SK-N-SH (cell line): ENCODE measurements at regions not wholly inside any gene's neighbourhood (a gene's known extent, or its start where the extent isn't known, plus 50 kb on each side); places are given as distances from the start of the nearest gene placed in this dataset.

Experiments
- CHD2 ChIP-seq: fragments of 150-350 bp; IDR thresholded peaks from 2 replicates; pipeline ENCODE4 v1.6.1; 2018; ENCODE audit warnings: low read length; ENCODE audit not compliant: partially characterized antibody
- EP300 ChIP-seq, 2 experiments: IDR thresholded peaks; 2 replicates each; pipeline versions ENCODE4 v1.4.0 to v1.6.1; 2012; ENCODE audit warnings: borderline replicate concordance in 1 of 2, low read depth in 1 of 2, low read length in 1 of 2
- GABPA ChIP-seq: IDR thresholded peaks from 2 replicates; pipeline ENCODE4 v1.4.0; 2012; ENCODE audit warnings: low read depth, mild to moderate bottlenecking
- NFIC ChIP-seq: IDR thresholded peaks from 2 replicates; pipeline ENCODE4 v1.4.0; 2012; ENCODE audit warnings: borderline replicate concordance
- RCOR1 ChIP-seq: fragments of 150-350 bp; IDR thresholded peaks from 2 replicates; pipeline ENCODE4 v1.6.1; 2017; ENCODE audit warnings: antibody characterized with exemption, low read length
- RFX5 ChIP-seq: IDR thresholded peaks from 2 replicates; pipeline ENCODE4 v1.6.1; 2012; ENCODE audit warnings: mild to moderate bottlenecking, improper control_type of control experiment, low read length
- SMC3 ChIP-seq: IDR thresholded peaks from 2 replicates; pipeline ENCODE4 v1.6.1; 2012; ENCODE audit warnings: low read depth, low read length, improper control_type of control experiment
- TAF1 ChIP-seq: IDR thresholded peaks from 2 replicates; pipeline ENCODE4 v1.6.1; 2012; ENCODE audit warnings: low read depth, mild to moderate bottlenecking, low read length, moderate library complexity, borderline replicate concordance
- TF ChIP-seq, protein P1 (sequence below): fragments of 200-600 bp; sonication (generic); IDR thresholded peaks from 2 replicates; pipeline ENCODE4 v1.6.1; 2017; ENCODE audit warnings: antibody characterized with exemption, mild to moderate bottlenecking, moderate library complexity
- TF ChIP-seq, protein P2 (sequence below): fragments of 150-350 bp; IDR thresholded peaks from 2 replicates; pipeline ENCODE4 v1.6.1; 2017; ENCODE audit warnings: antibody characterized with exemption, low read length, low read depth, borderline replicate concordance

DNA sequence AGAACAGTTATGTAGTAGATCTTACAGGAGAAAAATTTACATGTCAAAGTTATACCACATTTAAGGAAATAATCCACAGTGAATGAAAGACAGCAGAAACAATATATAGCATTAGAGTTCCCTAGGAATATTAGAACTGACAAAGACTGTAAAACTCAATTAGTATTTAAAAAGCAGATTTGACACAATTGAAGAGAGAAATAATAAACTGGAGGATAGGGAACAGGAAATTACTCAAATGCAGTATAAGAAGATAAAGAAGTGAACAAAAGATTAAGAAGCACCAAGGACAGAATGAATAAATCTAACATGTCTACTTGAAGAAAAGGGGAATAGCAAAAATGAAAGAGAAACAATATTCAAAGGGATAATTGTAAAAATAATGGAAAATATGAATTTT lies 132.6 kb upstream of the CHRNA7 start:
- TF ChIP-seq, protein P1, sequence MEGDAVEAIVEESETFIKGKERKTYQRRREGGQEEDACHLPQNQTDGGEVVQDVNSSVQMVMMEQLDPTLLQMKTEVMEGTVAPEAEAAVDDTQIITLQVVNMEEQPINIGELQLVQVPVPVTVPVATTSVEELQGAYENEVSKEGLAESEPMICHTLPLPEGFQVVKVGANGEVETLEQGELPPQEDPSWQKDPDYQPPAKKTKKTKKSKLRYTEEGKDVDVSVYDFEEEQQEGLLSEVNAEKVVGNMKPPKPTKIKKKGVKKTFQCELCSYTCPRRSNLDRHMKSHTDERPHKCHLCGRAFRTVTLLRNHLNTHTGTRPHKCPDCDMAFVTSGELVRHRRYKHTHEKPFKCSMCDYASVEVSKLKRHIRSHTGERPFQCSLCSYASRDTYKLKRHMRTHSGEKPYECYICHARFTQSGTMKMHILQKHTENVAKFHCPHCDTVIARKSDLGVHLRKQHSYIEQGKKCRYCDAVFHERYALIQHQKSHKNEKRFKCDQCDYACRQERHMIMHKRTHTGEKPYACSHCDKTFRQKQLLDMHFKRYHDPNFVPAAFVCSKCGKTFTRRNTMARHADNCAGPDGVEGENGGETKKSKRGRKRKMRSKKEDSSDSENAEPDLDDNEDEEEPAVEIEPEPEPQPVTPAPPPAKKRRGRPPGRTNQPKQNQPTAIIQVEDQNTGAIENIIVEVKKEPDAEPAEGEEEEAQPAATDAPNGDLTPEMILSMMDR: no peak
- TF ChIP-seq RFX5 (no peak), EP300 (IDR thresholded peaks at IDR 0.05; ENCODE audit: borderline replicate concordance in 1 of 2, low read depth in 1 of 2, low read length in 1 of 2) (no peak), TAF1 (no peak), GABPA (no peak), SMC3 (no peak), RCOR1 (no peak), CHD2 (no peak), NFIC (no peak)
- TF ChIP-seq, protein P2, sequence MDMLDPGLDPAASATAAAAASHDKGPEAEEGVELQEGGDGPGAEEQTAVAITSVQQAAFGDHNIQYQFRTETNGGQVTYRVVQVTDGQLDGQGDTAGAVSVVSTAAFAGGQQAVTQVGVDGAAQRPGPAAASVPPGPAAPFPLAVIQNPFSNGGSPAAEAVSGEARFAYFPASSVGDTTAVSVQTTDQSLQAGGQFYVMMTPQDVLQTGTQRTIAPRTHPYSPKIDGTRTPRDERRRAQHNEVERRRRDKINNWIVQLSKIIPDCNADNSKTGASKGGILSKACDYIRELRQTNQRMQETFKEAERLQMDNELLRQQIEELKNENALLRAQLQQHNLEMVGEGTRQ: no peak
